Transverse colon (tissue), 4 donors: ENCODE measurements at regions not wholly inside any gene's neighbourhood (a gene's known extent, or its start where the extent isn't known, plus 50 kb on each side); places are given as distances from the start of the nearest gene placed in this dataset.
A peak's percentile ranks its signal among the peaks of the same experiment; 100 is the strongest.

Experiments
- DNase-seq: peaks from one replicate; pipeline ENCODE4 v3.0.0-alpha.2; 2019
- H3K27ac ChIP-seq, 4 donors: fragments of 200-600 bp; sonication (generic); 2 replicates each; pipeline ENCODE4 v1.5.1; 2016 to 2018; ENCODE audit warnings: inconsistent platforms in 4 of 4
- H3K27me3 ChIP-seq: fragments of 200-600 bp; sonication (generic); 2 replicates; pipeline ENCODE4 v1.5.1; 2017; ENCODE audit warnings: inconsistent platforms
- H3K36me3 ChIP-seq, 4 donors: fragments of 200-600 bp; sonication (generic); 2 replicates each; pipeline ENCODE4 v1.5.1; 2017 to 2019; ENCODE audit warnings: inconsistent platforms in 4 of 4
- H3K4me1 ChIP-seq, 4 donors: fragments of 200-600 bp; sonication (generic); 2 replicates each; pipeline ENCODE4 v1.5.1; 2017 to 2020; ENCODE audit warnings: inconsistent platforms in 4 of 4
- H3K4me3 ChIP-seq, 4 donors: fragments of 200-600 bp; sonication (generic); 1 replicate in 1 of 4; 2 replicates in 3 of 4; pipeline versions ENCODE4 v1.5.1 to v1.6.1; 2017 to 2019; ENCODE audit warnings: inconsistent platforms in 4 of 4
- H3K9me3 ChIP-seq, 2 donors: fragments of 200-600 bp; sonication (generic); 2 replicates each; pipeline ENCODE4 v1.5.1; 2017 to 2019; ENCODE audit warnings: inconsistent platforms in 2 of 2
- EP300 ChIP-seq: sonication (generic); formaldehyde crosslinking; IDR thresholded peaks from one replicate; pipeline ENCODE4 v1.6.1; 2017; ENCODE audit warnings: antibody characterized with exemption, low read depth
- POLR2A ChIP-seq: fragments of 450-650 bp; IDR thresholded peaks from one replicate; pipeline ENCODE4 v1.6.1; 2016; ENCODE audit warnings: antibody characterized with exemption, mild to moderate bottlenecking, moderate library complexity
- POLR2AphosphoS5 ChIP-seq, 3 donors: sonication (generic); formaldehyde crosslinking; IDR thresholded peaks; one replicate each; pipeline ENCODE4 v1.6.1; 2016; ENCODE audit warnings: antibody characterized with exemption in 3 of 3
- WGBS, 2 donors: methylation state at CpG; one replicate each; pipeline ENCODE4 v1.1.5; 2018; ENCODE audit warnings: low coverage in 1 of 2; 5-methylcytosine and 5-hydroxymethylcytosine counted together
- in situ Hi-C, 4 donors: fragments of 200-750 bp; cut with MboI; loops; one replicate each; pipeline versions ENCODE4 v1.15.0 to v1.15.1; 2017; ENCODE audit warnings: low sequenced_read_pairs in 3 of 4, low pct_ligation_motif_present in 1 of 4, low pct_unique_long_range_greater_than_20kb in 1 of 4
- intact Hi-C: fragments of 100-400 bp; cut with DNase I; formaldehyde crosslinking; loops from one replicate; pipeline ENCODE4 v1.15.1; 2023; ENCODE audit warnings: low total_unique reads
- TF ChIP-seq, protein P1 (sequence below), 5 experiments: fragments of 200-600 bp in 3 of 5; fragments of 450-650 bp in 2 of 5; sonication (generic) in 3 of 5; IDR thresholded peaks; 1 replicate in 2 of 5; 2 replicates in 3 of 5; pipeline ENCODE4 v1.5.1; 2016 to 2017; ENCODE audit warnings: antibody characterized with exemption in 5 of 5, inconsistent platforms in 3 of 5, mild to moderate bottlenecking in 2 of 5, moderate library complexity in 1 of 5

DNA sequence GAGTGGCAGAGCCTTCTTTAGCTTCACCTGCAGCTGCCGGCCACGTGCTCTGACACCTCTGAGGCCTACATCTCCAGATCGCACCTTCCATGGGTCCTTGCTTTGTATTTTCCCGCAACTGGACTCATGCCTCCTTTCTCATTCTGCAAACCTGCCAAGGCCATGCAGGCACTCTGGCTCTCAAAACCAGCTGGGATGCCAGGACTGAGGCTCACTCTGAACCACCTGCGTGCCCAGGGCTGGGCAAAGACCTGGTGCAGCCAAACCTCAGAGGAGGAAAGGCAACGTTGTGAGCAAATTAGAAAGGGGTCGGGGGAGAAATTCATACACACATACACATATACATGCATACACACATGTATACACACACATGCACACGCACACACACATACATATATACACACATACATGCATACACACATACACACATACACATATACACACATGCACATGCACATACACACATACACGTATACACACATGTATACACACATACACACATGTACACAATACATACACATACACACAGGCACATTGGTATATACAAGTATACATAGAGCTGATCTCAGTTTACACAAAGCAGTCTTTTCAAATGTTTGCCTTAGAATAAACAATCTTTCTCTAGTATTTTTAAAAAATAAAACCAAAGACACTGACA lies 125.2 kb downstream of the RTP5 start:
- Histone ChIP-seq H3K9me3 (no peaks in the 10 kb centered on the region), H3K27ac (no peak overlapping the region), H3K36me3 (no peaks in the 10 kb centered on the region), H3K4me3 (no peak overlapping the region), H3K27me3 (peaks cover 4% of the 10 kb centered on the region), H3K4me1 (no peaks in the 10 kb centered on the region)
- no peak for DNase-seq
- in situ Hi-C loops (no loop called here), intact Hi-C loops (no loop called here)
- WGBS, 2 donors, result 86 to 94% methylated on average over 2 to 9 of the region's 9 CpGs
- TF ChIP-seq, protein P1, sequence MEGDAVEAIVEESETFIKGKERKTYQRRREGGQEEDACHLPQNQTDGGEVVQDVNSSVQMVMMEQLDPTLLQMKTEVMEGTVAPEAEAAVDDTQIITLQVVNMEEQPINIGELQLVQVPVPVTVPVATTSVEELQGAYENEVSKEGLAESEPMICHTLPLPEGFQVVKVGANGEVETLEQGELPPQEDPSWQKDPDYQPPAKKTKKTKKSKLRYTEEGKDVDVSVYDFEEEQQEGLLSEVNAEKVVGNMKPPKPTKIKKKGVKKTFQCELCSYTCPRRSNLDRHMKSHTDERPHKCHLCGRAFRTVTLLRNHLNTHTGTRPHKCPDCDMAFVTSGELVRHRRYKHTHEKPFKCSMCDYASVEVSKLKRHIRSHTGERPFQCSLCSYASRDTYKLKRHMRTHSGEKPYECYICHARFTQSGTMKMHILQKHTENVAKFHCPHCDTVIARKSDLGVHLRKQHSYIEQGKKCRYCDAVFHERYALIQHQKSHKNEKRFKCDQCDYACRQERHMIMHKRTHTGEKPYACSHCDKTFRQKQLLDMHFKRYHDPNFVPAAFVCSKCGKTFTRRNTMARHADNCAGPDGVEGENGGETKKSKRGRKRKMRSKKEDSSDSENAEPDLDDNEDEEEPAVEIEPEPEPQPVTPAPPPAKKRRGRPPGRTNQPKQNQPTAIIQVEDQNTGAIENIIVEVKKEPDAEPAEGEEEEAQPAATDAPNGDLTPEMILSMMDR (IDR thresholded peaks at IDR 0.05), result no peak
- TF ChIP-seq POLR2A (no peak), EP300 (no peak), POLR2AphosphoS5 (IDR thresholded peaks at IDR 0.05) (no peak)

DNA sequence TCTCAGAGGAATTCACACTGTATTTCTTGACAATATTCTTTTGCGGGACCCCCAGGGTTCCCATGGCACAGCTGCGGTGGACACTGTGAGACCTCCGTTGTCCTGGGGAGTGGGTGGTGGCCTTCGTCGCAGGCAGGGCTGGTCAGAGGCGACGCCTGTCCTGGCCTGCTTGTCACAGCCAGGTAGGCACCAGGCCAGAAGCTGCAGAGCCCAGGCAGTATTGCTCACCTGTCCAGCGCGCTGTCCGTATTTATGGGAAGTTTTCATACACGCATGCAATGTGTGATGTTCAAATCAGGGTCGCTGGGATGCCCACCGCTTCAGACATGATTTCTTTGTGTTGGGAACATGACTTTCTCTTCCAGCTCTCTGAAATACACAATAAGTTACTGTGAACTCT lies 126.6 kb downstream of the RTP5 start:
- TF ChIP-seq POLR2A, result no peak
- TF ChIP-seq EP300, result no peak
- in situ Hi-C loops, result no loop called here
- intact Hi-C loops, result no loop called here

DNA sequence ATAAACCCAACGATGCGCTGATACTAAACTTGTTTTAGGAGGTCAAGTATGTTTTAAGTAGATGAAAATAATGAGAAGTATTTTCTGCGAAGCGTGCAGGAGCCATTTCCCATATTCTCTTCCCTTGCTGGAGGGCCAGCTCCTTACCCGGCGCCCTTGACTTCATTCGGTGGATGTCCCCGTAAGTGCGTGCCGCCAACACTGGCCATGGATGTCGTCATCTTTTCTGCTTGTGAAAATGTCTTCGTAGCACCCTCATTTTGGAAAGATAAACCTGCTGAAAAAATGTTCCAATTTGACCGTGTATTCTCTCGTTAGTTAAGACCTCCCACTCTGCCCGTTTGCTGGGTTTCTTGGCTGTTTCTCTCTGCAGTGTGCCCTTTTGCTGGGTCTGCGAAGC lies 127.5 kb downstream of the RTP5 start:
- TF ChIP-seq EP300 (no peak), POLR2AphosphoS5 (IDR thresholded peaks at IDR 0.05) (no peak), POLR2A (no peak)
- TF ChIP-seq, protein P1 (IDR thresholded peaks at IDR 0.05), result no peak
- no peak overlapping the region for H3K27ac ChIP-seq
- H3K36me3 ChIP-seq, result no peaks in the 10 kb centered on the region
- in situ Hi-C loops (no loop called here), intact Hi-C loops (no loop called here)
- peaks cover 4% of the 10 kb centered on the region for H3K27me3 ChIP-seq
- no peaks in the 10 kb centered on the region for H3K9me3 ChIP-seq
- 93% methylated on average over 16 of the region's 16 CpGs for WGBS, 2 donors
- no peaks in the 10 kb centered on the region for H3K4me1 ChIP-seq
- peak; percentile 2 for DNase-seq
- H3K4me3 ChIP-seq, result no peak overlapping the region

More for the DNA sequence above, 126.6 kb downstream of the RTP5 start:
- Histone ChIP-seq H3K4me1 (no peaks in the 10 kb centered on the region), H3K36me3 (no peaks in the 10 kb centered on the region), H3K27ac (no peak overlapping the region), H3K4me3 (no peak overlapping the region), H3K27me3 (peaks cover 4% of the 10 kb centered on the region), H3K9me3 (no peaks in the 10 kb centered on the region)
- no peak for DNase-seq
- 96 to 100% methylated on average over 1 to 13 of the region's 13 CpGs for WGBS, 2 donors

DNA sequence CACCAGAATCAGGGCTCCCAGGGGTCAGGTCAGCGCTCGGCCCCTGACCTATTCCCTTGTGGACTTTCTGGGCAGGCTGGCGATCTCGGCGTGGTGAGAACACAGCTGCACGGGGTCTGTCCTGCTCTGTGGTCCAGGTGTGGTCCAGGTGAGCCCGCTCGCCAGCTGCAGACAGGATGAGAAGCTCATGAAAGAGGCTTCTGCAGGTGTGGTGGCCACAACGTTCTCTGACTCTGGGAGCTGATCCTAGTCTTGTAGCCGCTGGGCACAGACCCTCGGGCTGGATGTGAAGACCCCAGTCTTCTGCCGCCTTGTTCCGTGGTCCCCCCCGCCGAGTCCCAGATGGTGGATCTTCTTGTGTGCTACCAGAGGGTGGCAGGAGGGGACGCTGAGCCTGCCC lies 129.7 kb downstream of the RTP5 start:
- Histone ChIP-seq H3K27ac (no peak overlapping the region), H3K4me1 (no peaks in the 10 kb centered on the region), H3K36me3 (no peaks in the 10 kb centered on the region), H3K9me3 (no peaks in the 10 kb centered on the region), H3K27me3 (peaks cover 4% of the 10 kb centered on the region), H3K4me3 (no peak overlapping the region)
- intact Hi-C loops (no loop called here), in situ Hi-C loops (no loop called here)
- peak; percentile 4 for DNase-seq
- TF ChIP-seq EP300, result no peak
- no peak for TF ChIP-seq POLR2AphosphoS5 (IDR thresholded peaks at IDR 0.05)
- TF ChIP-seq POLR2A, result no peak
- TF ChIP-seq, protein P1 (IDR thresholded peaks at IDR 0.05), result no peak
- WGBS, 2 donors, result 84% methylated on average over 16 of the region's 16 CpGs; no CpG with 5 or more reads in 1 of the 2 donors

DNA sequence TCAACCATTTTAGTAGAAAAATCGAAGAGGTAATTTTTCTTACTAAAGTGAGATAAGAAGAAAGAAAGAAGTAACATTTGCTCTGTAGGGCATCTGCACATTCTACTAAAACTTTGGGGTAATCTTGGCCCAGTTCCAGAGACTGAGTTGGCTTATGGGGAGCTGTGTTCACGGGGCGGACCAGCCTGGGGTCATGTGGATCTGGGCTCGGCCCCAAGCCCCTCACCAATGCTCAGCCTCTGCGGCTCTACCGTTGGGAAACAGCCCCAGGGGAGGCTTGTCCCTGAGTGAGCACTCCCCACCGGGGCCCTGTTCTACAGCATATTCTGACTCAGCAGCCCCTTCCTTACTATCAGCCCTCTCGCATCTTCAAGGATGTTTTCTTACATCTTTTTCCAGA lies 132.3 kb downstream of the RTP5 start:
- in situ Hi-C loops (no loop called here), intact Hi-C loops (no loop called here)
- no peaks in the 10 kb centered on the region for H3K36me3 ChIP-seq
- no peaks in the 10 kb centered on the region for H3K9me3 ChIP-seq
- no peaks in the 10 kb centered on the region for H3K4me1 ChIP-seq
- no peak overlapping the region for H3K27ac ChIP-seq
- H3K27me3 ChIP-seq, result peaks cover 4% of the 10 kb centered on the region
- WGBS, 2 donors, result 82 to 83% methylated on average over 4 to 8 of the region's 8 CpGs
- no peak for DNase-seq
- TF ChIP-seq, protein P1 (IDR thresholded peaks at IDR 0.05), result no peak
- TF ChIP-seq POLR2AphosphoS5 (IDR thresholded peaks at IDR 0.05), result no peak
- no peak for TF ChIP-seq POLR2A
- no peak for TF ChIP-seq EP300
- no peak overlapping the region for H3K4me3 ChIP-seq
